ENCODE measurements at regions not wholly inside any gene's neighbourhood (a gene's known extent, or its start where the extent isn't known, plus 50 kb on each side); places are given as distances from the start of the nearest gene placed in this dataset.

DNA sequence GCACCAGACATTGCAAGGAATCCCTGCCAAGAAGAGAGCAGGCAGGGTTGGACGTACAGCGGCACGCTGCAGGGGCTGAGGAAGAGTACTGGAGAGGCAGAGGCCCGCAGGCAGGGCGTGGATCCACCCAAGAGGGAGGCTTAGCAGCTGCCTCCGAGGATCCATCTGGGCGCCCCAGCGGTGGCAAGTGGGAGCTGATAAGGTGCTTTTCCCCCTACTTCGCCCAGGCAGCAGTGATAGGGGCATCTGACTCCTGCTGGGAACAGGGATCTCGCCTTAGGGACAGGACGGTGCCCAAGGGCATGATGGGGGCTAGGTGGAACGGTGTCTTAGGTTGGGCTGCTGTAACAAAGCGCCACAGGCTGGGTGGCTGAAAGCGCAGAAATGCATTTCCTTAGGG is 67.4 kb upstream of the HS6ST1 start:
- TF ChIP-seq, protein P1, sequence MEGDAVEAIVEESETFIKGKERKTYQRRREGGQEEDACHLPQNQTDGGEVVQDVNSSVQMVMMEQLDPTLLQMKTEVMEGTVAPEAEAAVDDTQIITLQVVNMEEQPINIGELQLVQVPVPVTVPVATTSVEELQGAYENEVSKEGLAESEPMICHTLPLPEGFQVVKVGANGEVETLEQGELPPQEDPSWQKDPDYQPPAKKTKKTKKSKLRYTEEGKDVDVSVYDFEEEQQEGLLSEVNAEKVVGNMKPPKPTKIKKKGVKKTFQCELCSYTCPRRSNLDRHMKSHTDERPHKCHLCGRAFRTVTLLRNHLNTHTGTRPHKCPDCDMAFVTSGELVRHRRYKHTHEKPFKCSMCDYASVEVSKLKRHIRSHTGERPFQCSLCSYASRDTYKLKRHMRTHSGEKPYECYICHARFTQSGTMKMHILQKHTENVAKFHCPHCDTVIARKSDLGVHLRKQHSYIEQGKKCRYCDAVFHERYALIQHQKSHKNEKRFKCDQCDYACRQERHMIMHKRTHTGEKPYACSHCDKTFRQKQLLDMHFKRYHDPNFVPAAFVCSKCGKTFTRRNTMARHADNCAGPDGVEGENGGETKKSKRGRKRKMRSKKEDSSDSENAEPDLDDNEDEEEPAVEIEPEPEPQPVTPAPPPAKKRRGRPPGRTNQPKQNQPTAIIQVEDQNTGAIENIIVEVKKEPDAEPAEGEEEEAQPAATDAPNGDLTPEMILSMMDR (IDR thresholded peaks at IDR 0.05; ENCODE audit: low read length): no peak
- TF ChIP-seq EZH2 (optimal IDR thresholded peaks at IDR 0.05; ENCODE audit: low read depth, low read length): no peak
